Testis (tissue), 2 donors: ENCODE measurements at regions not wholly inside any gene's neighbourhood (a gene's known extent, or its start where the extent isn't known, plus 50 kb on each side); places are given as distances from the start of the nearest gene placed in this dataset.

ENCODE experiments used
- POLR2A ChIP-seq: fragments of 450-650 bp; IDR thresholded peaks from one replicate; pipeline ENCODE4 v1.6.1; 2017; ENCODE audit warnings: antibody characterized with exemption, mild to moderate bottlenecking, moderate library complexity
- TF ChIP-seq, protein P1 (sequence below), 3 experiments: fragments of 450-650 bp in 2 of 3; fragments of 200-600 bp in 1 of 3; sonication (generic) in 1 of 3; IDR thresholded peaks; one replicate each; pipeline ENCODE4 v1.5.1; 2016 to 2019; ENCODE audit warnings: antibody characterized with exemption in 3 of 3, mild to moderate bottlenecking in 2 of 3, moderate library complexity in 1 of 3

DNA sequence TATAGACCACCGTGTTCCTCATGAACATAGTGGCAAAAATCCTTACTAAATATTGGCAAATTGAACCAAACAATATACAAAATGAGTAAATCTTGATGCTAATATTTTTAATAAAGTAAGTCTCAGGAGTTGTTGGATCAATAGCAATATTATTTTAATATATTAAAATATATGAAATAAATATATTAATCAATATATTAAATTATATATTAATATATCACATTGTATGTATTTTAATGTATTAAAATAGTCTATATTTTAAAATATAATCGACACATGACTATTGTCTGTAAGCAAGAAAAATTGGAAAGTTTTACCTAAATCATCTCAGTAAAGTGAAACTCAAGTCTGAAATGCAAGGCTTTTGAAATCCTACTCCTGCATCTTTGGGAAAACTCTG is 78.9 kb upstream of the GJB6 start:
- no peak for TF ChIP-seq POLR2A
- TF ChIP-seq, protein P1, sequence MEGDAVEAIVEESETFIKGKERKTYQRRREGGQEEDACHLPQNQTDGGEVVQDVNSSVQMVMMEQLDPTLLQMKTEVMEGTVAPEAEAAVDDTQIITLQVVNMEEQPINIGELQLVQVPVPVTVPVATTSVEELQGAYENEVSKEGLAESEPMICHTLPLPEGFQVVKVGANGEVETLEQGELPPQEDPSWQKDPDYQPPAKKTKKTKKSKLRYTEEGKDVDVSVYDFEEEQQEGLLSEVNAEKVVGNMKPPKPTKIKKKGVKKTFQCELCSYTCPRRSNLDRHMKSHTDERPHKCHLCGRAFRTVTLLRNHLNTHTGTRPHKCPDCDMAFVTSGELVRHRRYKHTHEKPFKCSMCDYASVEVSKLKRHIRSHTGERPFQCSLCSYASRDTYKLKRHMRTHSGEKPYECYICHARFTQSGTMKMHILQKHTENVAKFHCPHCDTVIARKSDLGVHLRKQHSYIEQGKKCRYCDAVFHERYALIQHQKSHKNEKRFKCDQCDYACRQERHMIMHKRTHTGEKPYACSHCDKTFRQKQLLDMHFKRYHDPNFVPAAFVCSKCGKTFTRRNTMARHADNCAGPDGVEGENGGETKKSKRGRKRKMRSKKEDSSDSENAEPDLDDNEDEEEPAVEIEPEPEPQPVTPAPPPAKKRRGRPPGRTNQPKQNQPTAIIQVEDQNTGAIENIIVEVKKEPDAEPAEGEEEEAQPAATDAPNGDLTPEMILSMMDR (IDR thresholded peaks at IDR 0.05), result no peak
